ELR (cell line): ENCODE measurements at regions not wholly inside any gene's neighbourhood (a gene's known extent, or its start where the extent isn't known, plus 50 kb on each side); places are given as distances from the start of the nearest gene placed in this dataset.
"Not testable (repeated sequence)": the region's sequence is repeated elsewhere in the genome, so short reads cannot be mapped to it uniquely, and the experiment has no call there.

Experiments
- DNase-seq: peaks from one replicate; pipeline ENCODE4 v3.0.0-alpha.2; 2015; ENCODE audit warnings: low read depth

- DNase-seq, result peak; percentile 35
These were observed 212.5 kb downstream of the BCHE start for GRCh38 chr3:165624761-165625160.

DNA sequence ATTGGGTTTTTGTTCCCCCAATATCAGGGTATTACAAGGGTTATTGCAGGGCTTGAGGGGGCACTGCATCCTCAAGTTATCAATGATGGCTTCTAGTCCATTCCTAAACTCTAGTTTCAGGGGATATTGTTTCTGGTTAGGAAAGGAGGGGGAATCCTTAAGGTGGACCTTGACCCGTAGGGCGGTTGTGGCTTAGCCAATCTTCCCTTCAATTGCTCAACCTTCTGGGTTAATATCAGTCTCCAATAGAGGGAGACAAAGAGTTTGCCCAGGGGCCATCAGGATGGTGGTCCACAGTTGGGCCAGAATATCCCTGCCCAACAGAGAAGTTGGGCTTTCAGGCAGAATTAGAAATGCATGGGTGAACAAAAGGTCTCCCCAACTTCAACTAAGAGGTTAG is 214.9 kb downstream of the BCHE start:
- no peak for DNase-seq

GRCh38 chr3:165619069-165619468 is 218.2 kb downstream of the BCHE start:
- DNase-seq, result no peak

- DNase-seq, result peak; percentile 40
These were observed 220.1 kb downstream of the BCHE start for GRCh38 chr3:165617134-165617533.

GRCh38 chr3:165614337-165614736 is 222.9 kb downstream of the BCHE start:
- DNase-seq, result no peak

DNA sequence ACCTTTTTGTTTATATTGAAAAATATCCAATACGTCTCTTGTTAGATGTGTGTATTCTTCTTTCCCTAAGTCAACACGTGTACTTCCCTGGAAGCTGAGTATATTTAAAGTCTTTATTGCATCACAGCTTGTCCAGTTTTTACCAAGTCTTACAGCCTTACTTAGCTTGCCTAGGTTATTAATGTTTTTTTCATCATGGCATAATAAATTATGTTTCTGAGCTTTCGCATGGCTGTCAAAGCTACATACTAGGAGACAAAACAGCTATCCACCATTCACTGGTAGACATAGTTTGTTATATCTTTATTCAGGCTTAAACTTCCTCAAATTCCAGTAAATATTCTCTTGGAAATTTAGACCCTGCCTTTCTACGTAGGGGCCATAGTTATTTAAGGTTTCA is 224.2 kb downstream of the BCHE start:
- DNase-seq, result no peak

- DNase-seq, result no peak
These were observed 230.0 kb downstream of the BCHE start for GRCh38 chr3:165607221-165607620.

DNA sequence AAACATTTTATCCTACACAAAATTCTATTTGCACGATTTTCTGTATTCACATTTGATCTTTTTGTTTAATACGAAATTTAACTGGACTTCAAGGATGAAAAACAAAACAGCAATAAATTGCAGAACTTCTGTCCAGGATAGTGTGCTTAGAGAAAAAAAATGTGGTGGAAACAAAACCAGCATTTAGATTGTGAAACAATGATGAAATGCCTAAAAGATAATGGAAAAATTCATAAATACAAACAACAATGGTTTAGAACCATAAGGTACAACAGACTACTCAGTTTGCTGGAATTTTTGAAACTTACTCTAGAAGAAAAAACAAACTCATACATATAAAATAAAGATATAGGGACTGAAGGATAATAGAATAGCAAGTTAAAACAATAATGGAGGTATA is 234.0 kb downstream of the BCHE start:
- no peak for DNase-seq

- not testable (repeated sequence) for DNase-seq
These were observed 264.7 kb downstream of the BCHE start for GRCh38 chr3:165572566-165572965.

- no peak for DNase-seq
These were observed 268.2 kb downstream of the BCHE start for GRCh38 chr3:165568907-165569462.

GRCh38 chr3:165555785-165556184 is 281.4 kb downstream of the BCHE start:
- DNase-seq, result no peak

DNA sequence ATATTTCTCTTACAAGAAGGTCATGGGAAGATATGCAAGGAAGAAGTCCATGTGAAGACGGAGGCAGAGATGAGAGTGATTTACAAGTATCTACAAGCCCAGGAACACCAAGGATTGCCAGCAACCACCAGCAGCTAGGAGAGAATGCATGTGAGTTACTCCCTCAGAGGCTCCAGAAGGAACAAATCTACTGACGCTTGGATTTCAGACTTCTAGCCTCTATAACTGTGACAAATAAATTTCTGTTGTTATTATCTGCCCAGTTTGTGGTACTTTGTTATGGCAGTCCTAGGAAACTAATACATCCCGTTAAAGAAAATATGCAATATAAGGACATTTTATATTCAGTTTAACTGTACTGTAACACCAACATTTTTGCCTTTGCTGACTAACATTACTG is 283.9 kb downstream of the BCHE start:
- no peak for DNase-seq

- DNase-seq, result no peak
These were observed 287.6 kb downstream of the BCHE start for GRCh38 chr3:165549665-165550064.

DNA sequence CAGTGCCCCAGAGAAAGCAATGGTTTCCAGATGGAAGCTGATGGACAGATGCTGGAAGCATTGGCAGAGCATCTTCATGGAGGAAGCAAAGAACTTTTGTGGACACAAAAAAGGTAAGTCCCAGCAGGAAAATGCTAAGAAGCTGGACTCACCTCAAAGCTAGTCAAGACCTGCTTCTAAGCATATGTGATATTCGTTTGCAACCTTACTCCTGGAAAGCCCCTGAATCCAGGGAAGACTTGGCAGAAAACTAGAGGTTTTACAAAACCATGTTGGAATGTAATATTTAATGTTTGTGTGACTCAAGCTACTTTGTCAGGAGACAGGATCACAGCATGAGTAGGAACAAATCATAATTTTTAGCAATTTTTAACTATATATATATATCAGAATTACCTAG is 288.2 kb downstream of the BCHE start:
- no peak for DNase-seq

DNA sequence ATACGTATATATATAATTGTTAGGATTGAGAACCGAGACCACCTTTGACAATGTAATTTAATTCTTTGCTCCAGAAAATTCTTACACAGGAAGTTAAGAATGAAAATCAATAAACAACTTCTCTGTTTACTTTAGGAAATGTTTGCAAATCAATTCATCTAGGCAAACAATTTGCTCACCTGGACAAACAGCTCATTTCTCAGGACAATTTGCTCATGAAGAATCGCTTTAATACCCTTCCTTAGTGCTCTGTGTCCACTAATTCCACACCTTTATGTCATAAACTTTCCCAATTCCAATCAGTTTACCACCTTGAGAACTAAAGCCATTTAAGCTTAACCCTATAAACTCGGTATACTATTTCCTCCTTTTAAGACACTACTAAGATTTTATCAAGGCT is 292.2 kb downstream of the BCHE start:
- no peak for DNase-seq

DNA sequence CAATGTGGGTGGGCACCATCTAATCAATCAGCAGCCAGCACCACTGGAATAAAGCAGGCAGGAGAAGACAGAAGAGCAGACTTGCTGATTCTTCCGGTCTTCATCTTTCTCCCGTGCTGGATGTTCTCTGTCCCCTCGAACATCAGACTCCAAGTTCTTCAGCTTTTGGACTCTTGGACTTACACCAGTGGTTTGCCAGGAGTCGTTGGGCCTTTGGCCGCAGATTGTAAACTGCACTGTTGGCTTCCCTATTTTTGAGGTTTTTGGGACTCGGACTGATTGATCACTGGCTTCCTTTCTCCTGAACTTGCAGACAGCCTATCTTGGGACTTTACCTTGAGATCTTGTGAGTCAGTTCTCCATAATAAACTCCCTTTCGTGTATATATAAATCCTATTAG is 292.8 kb downstream of the BCHE start:
- DNase-seq, result no peak

DNA sequence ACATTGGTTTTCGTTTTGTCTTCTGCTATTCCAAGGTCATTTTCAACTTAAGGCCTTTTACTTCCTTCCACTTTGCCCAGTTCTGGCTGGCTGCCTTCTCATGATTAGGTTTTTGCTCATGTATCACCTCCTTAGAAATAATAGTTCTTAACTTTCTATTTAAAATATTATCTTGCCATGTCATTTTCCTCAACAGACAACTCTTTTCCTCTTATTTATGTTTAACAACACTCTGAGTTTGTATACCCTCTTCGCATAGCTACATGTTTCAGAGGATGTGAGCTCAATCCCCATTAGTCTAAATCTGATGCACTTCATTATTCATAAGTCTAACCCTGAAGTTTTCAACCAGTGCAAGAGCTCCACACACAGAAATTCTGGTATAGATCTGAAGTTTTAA is 299.1 kb downstream of the BCHE start:
- no peak for DNase-seq

GRCh38 chr3:165532851-165533250 is 304.4 kb downstream of the BCHE start:
- no peak for DNase-seq

- DNase-seq, result no peak
These were observed 307.8 kb downstream of the BCHE start for GRCh38 chr3:165529451-165529850.

- no peak for DNase-seq
These were observed 310.9 kb downstream of the BCHE start for GRCh38 chr3:165526367-165526766.

DNA sequence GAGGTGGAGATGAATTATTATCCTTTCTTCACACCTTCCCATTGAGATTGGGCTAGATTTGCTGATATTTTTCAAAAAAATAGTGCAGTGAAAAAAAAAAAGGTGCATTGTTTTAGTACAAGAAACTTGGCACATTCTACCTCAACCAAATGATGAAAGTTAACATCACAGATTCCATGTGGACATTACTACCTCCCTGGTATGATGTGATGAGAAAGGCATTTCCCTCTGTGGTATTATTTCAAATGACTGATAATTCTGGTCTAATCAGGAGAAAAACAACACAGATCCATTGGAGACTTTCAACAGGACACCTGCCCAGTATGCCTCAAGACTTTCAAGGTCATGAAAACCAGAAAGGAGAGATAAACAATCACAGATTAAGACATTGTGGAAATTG is 313.4 kb downstream of the BCHE start:
- DNase-seq, result peak; percentile 79

DNA sequence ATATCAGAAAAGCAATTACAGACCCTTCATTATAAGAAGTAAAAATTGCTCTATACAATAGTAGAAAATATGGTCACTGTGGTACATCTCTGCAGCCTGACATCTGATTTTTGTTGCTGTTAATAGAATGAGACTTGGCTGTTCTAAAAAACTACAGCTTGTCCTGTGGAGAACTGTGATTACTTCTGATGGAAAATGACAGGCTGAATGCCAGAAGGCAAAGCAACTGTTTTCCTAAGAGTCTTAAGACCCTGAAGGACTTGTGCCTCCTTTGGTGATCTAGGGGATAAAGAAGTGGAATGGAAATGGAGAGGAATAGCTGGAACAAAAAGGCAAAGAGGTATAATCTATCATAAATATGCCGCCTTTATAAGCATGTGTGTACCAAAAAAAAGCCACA is 314.8 kb downstream of the BCHE start:
- no peak for DNase-seq

- no peak for DNase-seq
These were observed 315.9 kb downstream of the BCHE start for GRCh38 chr3:165521131-165521871.

- DNase-seq, result no peak
These were observed 317.5 kb downstream of the BCHE start for GRCh38 chr3:165519687-165520086.
